NCI-H82 treated with DMSO at 0.1 percent for 48 hours (cell line): ENCODE measurements at regions not wholly inside any gene's neighbourhood (a gene's known extent, or its start where the extent isn't known, plus 50 kb on each side); places are given as distances from the start of the nearest gene placed in this dataset.

Source experiments
- DNase-seq: peaks from one replicate; lab custom pipeline; 2025; ENCODE audit not compliant: unreplicated experiment; lab: John Stamatoyannopoulos, UW

GRCh38 chr2:226137201-226137811 lies 662.3 kb downstream of the IRS1 start:
- no peak for DNase-seq

- DNase-seq: no peak
Measured at GRCh38 chr2:226136739-226137138, 662.9 kb downstream of the IRS1 start.

GRCh38 chr2:226135861-226136548 lies 663.6 kb downstream of the IRS1 start:
- no peak for DNase-seq

GRCh38 chr2:226132323-226133215 lies 667.1 kb downstream of the IRS1 start:
- DNase-seq: no peak

- DNase-seq: peak; percentile 69
Measured at GRCh38 chr2:226131299-226131784, 668.3 kb downstream of the IRS1 start.

GRCh38 chr2:226130192-226130591 lies 669.4 kb downstream of the IRS1 start:
- DNase-seq: no peak

GRCh38 chr2:226127682-226128081 lies 671.9 kb downstream of the IRS1 start:
- no peak for DNase-seq

- no peak for DNase-seq
Measured at GRCh38 chr2:226126104-226126503, 673.5 kb downstream of the IRS1 start.

- no peak for DNase-seq
Measured at GRCh38 chr2:226125176-226125883, 674.3 kb downstream of the IRS1 start.

- DNase-seq: no peak
Measured at GRCh38 chr2:226124548-226125011, 675.0 kb downstream of the IRS1 start.

- DNase-seq: no peak
Measured at GRCh38 chr2:226123300-226123699, 676.3 kb downstream of the IRS1 start.

- DNase-seq: no peak
Measured at GRCh38 chr2:226122041-226122440, 677.6 kb downstream of the IRS1 start.

- DNase-seq: no peak
Measured at GRCh38 chr2:226121046-226121738, 678.4 kb downstream of the IRS1 start.

GRCh38 chr2:226118471-226119429 lies 680.9 kb downstream of the IRS1 start:
- no peak for DNase-seq

GRCh38 chr2:226117510-226118065 lies 682.0 kb downstream of the IRS1 start:
- DNase-seq: no peak

GRCh38 chr2:226116346-226116745 lies 683.3 kb downstream of the IRS1 start:
- DNase-seq: no peak

- no peak for DNase-seq
Measured at GRCh38 chr2:226115832-226116200, 683.8 kb downstream of the IRS1 start.

- no peak for DNase-seq
Measured at GRCh38 chr2:226115102-226115831, 684.4 kb downstream of the IRS1 start.
